ENCODE measurements at regions not wholly inside any gene's neighbourhood (a gene's known extent, or its start where the extent isn't known, plus 50 kb on each side); places are given as distances from the start of the nearest gene placed in this dataset.
"Not testable (repeated sequence)": the region's sequence is repeated elsewhere in the genome, so short reads cannot be mapped to it uniquely, and the experiment has no call there.

DNA sequence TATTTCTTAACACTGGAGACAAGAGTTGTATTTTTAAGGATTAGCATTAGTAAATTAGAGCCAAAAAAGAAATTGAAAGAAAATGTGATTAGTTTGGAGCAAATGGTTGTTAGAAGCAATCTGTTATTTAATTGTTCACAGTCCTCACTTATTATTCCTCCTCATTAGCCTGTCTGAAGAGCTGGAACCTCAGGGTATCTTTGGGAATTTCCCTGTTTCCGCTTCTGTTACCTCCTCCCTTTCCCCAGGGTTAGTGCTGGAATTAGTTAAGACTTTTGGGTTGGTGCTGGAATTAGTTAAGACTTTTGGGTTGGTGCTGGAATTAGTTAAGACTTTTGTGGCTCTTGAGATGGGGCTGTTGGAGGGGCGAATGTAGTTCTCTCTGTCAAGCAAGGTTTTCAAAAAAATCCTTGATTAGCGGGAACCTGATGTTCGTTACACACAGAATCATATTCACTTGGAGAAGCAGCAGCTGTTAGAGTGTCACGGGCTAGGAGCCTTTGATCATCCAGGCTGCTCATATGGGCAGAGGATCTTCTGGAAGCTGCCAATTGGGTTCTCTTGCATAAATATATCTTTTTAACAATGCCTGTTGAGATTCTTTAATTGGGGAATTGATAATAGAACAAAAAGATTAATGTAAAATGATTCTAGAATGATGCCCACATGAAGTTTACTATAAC is 251.0 kb upstream of the NPSR1 start:
- DNase-seq = peak; percentile 59

DNA sequence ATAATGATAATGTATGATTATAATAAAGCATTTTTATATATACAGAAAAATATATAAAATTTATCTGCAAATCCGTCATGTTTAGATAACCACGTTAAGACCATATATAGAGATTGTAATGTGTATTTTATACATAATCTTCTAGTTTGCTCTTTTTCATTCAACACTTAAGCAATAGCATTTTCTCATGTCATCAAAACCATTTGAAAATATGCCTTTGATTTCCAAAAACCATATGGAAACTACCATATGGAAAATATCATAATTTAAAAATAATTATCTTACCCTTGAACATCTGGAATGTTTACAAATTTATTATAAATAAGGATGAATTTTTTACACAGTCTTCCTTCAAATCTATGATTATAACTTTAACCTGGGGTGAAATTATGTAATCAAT is 250.4 kb upstream of the NPSR1 start:
- DNase-seq = no peak

DNA sequence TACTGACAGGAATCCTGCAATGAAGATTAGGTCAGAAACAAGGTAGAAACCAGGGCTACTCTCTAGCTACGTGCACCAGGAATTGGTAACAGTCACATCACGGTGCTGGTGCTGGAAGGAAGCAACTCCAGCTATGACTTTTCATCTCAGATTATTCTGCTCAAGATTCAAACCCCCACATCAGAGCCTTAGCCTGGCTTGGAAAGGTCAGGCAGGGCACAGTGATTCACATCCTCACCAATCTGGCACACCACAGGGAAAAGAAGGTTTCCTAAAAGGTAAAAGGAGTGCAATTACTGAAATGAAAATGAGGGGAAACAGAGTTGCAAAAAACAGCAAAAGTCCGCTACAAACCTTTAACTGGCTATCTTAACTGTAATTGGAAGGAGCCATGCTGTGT is 240.2 kb upstream of the NPSR1 start:
- no peak for DNase-seq

DNA sequence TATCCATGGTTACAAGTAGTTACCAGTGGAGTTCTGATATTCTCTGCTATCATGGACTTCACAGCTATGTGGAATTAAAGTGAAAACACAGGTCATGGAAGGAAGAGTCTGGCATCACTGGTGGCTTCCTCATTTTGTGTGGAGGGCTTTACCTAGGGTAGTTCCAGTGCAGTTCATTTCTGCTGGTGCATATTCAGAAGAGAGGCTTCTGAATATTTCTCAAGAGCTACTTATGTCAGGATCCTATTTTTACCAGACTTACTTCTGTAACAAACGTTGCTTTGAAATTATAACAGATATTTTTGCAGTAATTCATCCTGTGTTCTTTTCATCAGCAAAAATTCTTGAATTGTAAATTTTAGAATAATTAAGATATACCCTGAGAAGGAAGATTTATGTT is 236.5 kb upstream of the NPSR1 start:
- DNase-seq = no peak

DNA sequence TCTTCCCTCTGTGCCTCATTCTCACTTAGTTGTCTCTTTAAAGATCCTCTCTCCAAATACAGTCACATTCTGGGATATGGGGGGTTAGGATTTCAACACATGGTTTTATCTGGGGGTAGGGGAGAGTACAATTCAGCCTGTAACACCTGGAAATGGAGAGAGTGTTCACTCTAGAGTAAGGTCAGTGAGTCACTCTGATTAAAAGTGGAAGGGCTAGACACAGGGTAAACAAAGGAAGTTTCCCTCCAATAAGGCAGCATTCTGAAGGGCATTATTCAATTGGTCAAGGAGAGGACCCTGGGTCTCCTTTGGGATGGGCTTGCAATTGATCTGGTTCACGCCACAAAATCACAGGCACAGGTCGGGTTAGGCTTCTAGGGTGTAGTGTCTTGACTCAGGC is 232.8 kb upstream of the NPSR1 start:
- no peak for DNase-seq

DNA sequence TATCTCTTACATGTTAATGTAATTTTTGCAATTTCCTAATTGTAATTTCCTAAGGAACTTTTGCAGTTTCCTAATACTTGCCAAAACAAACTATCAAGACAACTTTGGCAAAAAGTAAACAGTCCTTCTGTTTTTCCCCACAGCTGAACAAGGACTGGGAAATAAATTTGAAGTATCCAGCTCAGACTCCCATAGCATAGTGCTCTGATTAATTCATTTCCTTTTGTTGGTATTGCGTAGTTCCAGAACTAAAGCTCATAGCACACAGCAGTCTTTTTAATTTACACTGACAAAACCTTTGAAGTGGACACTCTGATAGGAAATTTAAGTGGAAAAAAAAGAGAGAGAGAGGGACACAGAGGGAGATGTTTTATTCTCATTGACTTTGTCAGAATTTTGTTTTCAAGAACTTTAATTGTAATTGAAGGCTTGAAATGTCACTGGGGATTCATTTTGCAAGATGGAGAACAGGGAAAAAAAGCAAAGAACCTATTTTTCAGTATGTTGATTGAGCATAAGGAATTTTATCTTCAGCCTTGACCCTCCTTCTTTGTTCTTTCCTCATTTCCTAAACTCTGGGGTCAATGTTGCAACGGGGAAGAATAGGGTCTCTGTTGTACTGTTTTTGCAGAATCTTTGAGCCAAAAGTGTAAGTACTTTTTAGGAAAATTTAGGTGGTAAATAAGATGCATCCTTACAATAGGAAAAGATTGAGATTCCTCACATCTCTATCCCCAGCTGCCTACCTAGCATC is 232.2 kb upstream of the NPSR1 start:
- DNase-seq = no peak

DNA sequence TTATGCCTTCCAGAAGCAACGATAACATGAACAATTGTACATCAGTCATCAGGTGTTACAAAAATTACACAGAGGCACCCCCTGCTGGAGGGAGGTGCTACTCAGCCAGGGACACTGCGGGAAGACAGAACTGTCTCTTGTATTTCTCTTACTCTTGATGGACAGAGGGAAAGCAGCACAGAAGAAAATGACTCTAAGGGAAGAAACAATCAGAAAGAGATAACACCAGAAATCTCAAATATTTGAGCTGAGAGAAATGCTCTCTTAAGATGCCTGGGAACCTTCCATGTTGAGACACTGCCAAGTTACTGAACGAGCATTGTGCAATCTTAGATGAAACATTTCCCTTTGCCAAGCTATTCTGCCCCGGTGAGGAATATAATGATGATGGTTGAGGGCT is 227.6 kb upstream of the NPSR1 start:
- DNase-seq = no peak

DNA sequence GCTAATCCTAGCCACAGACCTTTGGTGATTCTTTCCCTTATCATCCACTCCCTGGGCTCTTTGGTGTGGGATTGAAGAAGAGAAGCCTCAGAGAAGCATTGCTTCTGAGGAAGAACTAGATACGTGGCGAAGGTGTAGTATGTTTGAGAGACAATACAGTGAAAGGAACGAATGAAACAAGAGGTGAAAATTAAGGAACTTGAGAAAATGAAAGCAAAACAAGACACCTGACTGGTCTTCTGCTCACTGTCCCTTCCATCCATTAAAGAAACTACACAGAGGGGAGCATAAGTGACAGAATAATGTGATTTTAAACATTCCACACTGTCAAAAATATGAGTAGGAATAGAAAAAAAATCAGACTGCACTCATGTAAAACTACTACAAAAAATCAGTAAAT is 219.6 kb upstream of the NPSR1 start:
- DNase-seq = no peak

DNA sequence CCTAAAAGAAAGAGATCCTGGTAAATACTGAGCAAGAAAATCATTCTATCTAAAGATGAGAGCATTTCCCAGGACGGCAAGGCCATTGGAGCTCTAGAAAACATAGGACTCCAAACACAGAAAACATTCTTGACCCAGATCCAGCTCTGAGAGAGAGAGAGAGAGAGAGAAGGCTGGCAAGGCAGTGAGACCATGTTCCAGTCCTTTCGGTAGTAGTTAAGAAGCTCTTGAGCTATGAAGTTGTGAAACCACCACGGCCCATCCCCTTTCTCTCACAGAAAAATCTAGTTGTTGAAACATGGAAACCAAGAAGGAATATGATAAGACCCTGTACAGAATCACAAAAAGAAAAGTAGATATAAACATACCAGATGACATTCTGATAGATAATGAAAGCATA is 212.4 kb upstream of the NPSR1 start:
- DNase-seq = no peak

DNA sequence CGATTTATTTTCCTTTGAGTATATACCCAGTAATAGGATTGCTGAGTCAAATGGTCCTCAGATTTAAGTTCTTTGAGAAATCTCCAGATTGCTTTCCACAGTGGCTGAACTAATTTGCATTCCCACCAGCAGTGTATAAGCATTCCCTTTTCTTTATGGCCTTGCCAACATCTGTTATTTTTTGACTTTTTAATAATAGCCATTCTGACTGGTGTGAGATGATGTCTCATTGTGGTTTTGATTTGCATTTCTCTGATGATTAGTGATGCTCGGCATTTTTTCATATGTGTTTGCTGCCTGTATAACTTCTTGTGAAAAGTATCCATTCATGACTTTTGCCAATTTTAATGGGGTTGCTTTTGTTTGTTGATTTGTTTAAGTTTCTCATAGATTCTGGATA is 209.5 kb upstream of the NPSR1 start:
- DNase-seq = not testable (repeated sequence)

DNA sequence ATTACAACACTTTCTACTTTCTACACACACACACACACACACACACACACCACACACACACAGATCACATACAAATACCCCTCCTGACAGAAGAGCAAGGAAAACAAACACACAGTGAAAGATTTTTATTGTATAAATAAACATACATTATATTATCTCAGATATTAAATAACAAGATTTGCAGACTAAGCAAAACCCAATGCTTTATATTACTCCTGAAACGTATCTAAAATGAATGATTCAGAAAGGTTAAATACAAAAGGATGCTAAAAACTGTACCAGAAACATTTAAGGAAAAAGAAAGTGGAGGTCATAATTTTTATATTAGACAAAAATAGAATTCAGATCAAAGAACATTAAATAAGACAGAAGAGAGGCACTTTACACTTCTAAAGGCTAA is 208.3 kb upstream of the NPSR1 start:
- DNase-seq = no peak

DNA sequence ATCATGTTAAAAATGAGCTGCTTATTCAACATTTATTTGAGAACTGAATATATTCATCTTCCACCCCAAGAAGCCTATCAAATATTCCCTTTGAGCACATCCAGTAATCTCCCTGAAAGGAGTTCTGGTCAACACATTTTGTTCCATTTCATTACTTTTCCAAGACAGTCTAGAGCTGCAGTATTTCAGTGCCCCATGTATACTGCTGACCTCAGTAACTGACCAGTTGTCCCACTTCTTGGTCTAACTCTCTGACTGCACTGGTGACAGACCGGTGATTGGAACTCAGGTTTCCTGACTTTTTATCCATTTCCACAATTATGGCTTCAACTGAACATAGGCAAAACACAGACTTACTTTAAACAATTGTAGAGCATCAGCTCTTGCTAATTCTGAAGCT is 206.8 kb upstream of the NPSR1 start:
- no peak for DNase-seq

DNA sequence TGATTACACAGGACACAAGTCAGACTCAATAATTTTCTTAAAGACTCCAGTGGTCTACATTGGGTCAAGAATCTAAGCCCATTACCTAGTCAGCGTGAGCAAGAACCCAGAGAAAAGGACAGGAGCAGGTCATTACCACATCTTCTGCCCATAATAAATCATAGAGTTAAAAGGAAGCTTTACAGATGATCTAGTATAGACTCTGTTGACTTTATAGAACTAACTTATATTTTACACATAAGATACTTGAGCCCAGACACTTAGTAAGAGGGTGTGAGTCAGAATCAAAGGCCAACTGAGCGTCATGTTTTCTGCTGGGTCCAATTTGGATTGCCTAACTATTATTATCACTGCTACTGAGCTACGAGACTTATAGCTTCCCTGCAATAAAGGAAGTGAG is 206.1 kb upstream of the NPSR1 start:
- DNase-seq = no peak

DNA sequence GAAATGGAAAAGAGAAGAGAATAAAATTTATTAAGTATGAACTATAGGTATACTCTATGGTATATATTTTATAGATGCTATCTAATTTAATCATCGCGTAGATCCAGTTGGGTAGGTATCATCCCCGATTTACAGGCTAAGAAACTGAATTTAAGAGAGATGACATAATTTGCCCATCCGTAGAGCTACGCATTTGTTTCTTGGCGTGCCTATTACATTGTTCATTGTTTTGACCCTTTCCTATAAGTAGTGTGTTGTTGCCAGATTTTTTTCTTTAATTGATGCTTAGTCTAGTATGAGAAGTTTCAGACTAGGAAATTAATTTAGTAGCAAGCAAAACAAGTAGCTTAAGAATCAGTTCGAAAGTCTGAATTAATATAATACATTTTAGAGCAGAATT is 205.7 kb upstream of the NPSR1 start:
- no peak for DNase-seq

DNA sequence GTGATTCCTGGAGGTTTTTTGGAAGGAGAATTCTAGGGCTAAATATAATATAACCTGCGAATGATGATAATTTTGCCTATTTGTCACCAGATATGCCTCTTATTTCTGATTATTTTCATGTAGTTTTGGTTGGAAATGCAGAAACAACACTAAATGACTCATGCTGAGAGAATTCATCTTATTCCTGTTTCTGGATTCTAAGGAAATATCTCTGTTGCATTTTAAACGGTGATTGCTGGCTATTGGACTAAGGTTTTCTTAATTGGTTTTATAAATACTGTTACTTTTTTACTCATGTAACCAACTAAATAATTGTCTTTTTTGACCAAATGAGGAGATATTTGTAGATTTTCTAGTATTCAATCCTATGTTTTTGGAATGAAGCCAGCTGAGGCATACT is 204.9 kb upstream of the NPSR1 start:
- no peak for DNase-seq

DNA sequence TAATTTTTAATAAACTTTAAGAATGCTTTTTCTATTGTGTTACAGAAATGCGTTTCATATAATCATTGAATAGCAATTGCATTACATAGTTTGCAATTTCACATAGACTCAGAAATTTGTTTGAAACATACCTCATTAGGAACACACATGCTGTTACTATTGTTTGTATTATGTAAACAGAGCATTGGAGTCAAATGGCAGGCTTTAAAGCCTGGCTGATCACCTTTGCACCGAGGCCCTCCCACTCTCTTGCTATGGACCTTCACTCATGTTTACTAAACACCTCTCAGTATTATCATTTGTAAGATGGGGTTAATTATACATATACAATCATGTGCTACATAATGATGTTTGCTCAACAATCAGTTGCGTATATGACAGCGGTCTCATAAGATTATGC is 203.6 kb upstream of the NPSR1 start:
- no peak for DNase-seq

DNA sequence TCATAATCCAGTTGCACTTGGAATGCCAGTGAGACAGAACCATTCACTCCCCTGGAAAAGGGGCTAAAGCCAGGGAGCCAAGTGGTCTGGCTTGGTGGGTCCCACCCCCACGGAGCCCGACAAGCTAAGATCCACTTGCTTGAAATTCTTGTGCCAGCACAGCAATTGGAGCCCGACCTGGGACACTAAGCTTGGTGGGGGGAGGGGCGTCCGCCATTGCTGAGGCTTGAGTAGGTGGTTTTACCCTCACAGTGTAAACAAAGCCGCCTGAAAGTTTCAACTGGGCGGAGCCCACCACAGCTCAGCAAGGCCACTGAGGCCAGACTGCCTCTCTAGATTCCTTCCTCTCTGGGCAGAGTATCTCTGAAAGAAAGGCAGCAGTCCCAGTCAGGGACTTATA is 200.7 kb upstream of the NPSR1 start:
- no peak for DNase-seq

DNA sequence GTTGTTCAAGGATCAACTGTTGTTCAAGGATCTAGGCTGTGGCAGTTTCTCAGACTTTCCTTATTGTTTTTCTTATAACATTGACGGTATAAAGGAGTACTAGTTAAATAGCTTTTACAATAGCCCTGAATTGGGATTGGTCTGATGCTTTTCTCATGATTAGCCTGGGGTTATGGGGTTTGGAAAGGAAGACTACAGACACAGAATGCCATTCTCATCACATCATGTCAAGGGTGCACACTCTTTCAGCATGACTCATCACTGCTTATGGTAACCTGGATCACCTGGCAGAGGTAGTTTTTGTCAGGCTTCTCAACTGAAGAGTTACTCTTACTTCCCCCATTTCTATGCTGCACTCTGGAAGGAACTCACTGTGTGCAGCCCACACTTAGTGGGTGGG is 194.2 kb upstream of the NPSR1 start:
- no peak for DNase-seq

DNA sequence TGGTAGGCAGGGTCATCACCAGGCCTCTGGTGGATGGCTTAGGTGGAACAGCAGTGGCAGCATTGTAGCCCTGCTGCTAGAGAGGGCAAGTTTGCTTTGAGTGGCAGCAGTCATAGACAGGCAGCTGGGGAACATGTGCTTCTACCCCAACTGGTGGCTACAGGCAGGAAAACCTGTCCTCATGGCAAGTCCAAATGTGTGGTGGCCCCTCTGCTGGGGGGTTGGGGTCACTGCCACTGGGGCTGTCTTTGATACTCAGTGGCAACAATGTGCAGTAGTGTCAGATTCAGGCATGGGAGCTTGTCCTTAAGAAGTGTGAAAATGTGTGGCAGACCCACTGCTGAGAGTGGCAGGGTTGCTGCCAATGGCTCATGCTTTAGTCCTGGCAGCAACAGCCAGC is 186.2 kb upstream of the NPSR1 start:
- no peak for DNase-seq

DNA sequence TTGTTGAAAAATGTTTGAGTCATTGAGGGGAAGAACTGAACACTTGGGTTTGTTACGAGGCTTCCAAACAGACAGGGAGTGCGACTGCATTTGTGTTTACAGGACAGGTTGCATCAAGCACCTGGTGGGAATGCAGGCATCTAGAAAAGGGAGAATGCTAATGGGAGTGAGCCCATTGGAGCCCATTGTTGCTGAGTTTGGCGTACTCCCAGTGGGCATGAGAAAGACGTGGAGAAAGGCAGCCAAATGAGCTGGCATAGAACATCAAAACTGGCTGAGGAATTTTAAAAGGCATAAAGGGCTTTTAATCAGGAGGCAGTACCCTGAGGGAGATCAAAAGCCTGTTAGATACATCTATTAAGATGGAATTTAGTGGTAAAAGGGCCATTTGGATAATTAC is 171.6 kb upstream of the NPSR1 start:
- DNase-seq = no peak

DNA sequence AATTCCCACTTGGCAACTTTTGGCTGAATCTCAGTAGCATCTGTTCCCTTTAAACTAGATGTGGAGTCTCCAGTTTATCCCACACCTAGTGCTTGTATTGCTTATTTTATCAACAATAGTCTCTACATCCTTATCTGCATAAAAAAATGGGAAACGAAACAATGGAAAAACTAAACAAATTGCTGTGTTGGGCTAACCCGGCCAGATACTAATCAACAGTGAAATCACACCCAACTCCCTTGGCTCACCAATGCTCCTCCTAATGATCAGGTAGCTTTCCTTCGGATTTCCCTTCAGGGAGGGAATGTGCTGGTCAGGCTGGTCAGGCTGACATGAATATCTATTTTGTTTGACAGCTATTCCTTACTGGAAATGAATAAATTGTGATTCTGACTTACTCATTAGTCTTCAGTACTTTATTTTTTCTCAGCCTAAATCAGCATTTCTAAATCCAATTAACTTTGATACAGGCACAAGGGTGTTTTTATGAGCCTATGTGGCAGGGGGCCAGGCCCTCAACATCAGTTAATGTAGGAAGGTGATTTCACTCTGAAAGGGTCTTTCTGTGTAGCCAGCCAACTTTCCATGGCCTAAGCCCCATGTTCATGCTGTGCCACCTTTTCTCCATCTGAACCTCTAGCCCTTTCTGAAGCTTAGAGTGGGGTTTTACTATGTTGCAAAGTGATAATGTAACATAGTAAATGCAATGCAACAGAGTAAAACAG is 170.5 kb upstream of the NPSR1 start:
- peak; percentile 6 for DNase-seq

DNA sequence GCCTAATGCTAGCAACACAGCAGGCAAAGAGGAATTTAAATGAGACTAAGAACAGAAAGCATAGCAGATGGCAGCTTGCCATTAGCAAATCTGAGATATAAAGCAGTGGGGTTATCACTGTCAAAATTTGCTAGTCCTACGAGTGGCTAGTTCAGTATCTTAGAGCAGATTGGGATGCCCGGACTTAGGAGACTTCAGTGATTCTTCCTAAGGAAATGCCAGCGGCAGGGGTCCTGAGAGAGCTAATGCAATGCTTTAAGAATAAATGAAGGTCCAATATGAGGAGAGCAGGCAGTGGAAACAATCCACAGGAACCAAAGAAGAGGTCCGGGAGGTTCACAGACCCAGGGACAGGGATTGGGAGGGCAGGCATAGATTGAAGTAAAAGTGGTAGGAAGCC is 169.3 kb upstream of the NPSR1 start:
- no peak for DNase-seq

DNA sequence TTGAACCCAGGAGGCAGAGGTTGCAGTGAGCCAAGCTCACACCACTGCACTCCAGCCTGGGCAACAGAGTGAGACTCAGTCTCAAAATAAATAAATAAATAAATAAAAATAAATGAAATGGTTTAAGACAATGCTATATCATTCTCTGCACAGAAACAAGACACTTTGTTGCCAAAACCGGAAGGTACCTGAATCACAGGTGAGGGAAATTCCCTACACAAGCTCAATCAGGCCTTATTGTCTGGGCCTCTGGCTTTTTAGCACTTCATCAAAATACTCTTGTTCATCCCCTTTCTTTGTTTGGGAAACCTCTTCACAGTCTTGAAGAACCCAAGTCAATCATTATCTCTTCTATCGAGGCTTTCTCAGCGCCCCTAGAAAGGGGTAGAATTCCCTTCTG is 166.1 kb upstream of the NPSR1 start:
- DNase-seq = no peak

DNA sequence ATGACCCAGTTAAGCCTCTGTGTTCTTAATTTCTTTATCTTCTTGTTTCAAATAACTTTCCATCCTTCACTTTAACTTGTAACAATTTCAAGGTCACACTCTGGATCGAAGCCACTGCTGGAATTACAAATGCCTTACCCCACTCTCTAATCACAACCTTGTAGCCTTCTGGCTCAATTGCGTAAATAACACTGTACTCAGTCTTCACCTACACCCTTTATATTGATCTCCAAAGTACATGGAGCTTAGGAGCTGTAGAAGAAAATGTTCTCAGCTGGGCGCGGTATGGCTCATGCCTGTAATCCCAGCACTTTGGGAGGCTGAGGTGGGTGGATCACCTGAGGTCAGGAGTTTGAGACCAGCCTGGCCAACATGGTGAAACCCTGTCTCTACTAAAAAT is 164.3 kb upstream of the NPSR1 start:
- DNase-seq = no peak

Data from eye (tissue), 1 donor.